ENCODE measurements at regions not wholly inside any gene's neighbourhood (a gene's known extent, or its start where the extent isn't known, plus 50 kb on each side); places are given as distances from the start of the nearest gene placed in this dataset.
"Not testable (repeated sequence)": the region's sequence is repeated elsewhere in the genome, so short reads cannot be mapped to it uniquely, and the experiment has no call there.

DNA sequence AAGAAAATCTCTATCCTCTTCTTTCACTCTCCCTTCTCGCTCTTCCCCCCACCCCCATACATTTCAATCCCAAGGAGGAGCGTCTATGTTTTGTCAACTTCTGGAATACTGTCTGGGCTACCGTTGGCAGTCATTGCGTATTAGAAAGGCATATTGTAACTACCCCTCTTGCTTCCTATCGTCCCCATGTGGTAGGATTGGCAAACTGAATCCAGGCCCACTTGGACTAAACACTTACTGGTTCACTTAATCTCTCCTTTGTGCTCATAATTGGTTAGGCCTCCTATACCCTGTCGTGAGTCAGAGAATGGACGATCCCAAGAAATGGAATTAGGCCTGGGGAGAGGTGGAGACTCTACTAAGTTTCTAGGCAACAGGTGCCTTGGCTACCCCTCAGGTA, 68.8 kb upstream of the SLC8A3 start:
- Mint-ChIP-seq H3K27me3 (ENCODE audit: low read depth) (peaks cover 27% of the 10 kb centered on the region), H3K27ac (ENCODE audit: unreplicated experiment) (no peak overlapping the region), H3K4me3 (ENCODE audit: unreplicated experiment) (no peak overlapping the region), H3K4me1 (ENCODE audit: low read depth) (peaks cover 4% of the 10 kb centered on the region), H3K9me3 (ENCODE audit: low read depth) (no peaks in the 10 kb centered on the region), H3K36me3 (ENCODE audit: low read depth) (no peaks in the 10 kb centered on the region)
- TF ChIP-seq, protein P1, sequence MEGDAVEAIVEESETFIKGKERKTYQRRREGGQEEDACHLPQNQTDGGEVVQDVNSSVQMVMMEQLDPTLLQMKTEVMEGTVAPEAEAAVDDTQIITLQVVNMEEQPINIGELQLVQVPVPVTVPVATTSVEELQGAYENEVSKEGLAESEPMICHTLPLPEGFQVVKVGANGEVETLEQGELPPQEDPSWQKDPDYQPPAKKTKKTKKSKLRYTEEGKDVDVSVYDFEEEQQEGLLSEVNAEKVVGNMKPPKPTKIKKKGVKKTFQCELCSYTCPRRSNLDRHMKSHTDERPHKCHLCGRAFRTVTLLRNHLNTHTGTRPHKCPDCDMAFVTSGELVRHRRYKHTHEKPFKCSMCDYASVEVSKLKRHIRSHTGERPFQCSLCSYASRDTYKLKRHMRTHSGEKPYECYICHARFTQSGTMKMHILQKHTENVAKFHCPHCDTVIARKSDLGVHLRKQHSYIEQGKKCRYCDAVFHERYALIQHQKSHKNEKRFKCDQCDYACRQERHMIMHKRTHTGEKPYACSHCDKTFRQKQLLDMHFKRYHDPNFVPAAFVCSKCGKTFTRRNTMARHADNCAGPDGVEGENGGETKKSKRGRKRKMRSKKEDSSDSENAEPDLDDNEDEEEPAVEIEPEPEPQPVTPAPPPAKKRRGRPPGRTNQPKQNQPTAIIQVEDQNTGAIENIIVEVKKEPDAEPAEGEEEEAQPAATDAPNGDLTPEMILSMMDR (IDR thresholded peaks at IDR 0.05): peak; percentile 25
- no peak for DNase-seq (ENCODE audit: low spot score)

DNA sequence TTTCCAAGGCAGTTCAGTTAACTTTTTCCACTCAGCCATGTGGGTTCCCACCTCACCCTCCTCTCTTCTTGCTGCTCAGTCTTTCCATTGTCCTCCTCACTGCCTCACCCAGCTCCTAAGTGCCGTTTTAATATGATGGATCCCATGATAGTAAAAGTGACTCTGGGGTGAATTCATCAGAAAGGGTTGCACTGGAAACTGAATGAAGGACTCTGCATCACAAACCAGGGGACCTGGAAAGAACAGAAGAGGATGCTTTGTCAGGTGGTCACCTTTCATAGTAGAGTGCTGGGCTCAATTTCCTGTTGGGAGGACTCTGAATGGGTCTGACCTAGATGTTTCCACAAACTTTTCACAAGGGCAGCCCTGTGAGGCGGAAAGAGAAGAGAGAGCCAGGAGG, 67.8 kb upstream of the SLC8A3 start:
- H3K36me3 Mint-ChIP-seq (ENCODE audit: low read depth): no peaks in the 10 kb centered on the region
- H3K27me3 Mint-ChIP-seq (ENCODE audit: low read depth): peaks cover 31% of the 10 kb centered on the region
- no peaks in the 10 kb centered on the region for H3K9me3 Mint-ChIP-seq (ENCODE audit: low read depth)
- H3K4me3 Mint-ChIP-seq (ENCODE audit: unreplicated experiment): no peak overlapping the region
- no peak for DNase-seq (ENCODE audit: low spot score)
- no peak overlapping the region for H3K27ac Mint-ChIP-seq (ENCODE audit: unreplicated experiment)
- peaks cover 4% of the 10 kb centered on the region for H3K4me1 Mint-ChIP-seq (ENCODE audit: low read depth)
- TF ChIP-seq, protein P1 (IDR thresholded peaks at IDR 0.05): no peak

DNA sequence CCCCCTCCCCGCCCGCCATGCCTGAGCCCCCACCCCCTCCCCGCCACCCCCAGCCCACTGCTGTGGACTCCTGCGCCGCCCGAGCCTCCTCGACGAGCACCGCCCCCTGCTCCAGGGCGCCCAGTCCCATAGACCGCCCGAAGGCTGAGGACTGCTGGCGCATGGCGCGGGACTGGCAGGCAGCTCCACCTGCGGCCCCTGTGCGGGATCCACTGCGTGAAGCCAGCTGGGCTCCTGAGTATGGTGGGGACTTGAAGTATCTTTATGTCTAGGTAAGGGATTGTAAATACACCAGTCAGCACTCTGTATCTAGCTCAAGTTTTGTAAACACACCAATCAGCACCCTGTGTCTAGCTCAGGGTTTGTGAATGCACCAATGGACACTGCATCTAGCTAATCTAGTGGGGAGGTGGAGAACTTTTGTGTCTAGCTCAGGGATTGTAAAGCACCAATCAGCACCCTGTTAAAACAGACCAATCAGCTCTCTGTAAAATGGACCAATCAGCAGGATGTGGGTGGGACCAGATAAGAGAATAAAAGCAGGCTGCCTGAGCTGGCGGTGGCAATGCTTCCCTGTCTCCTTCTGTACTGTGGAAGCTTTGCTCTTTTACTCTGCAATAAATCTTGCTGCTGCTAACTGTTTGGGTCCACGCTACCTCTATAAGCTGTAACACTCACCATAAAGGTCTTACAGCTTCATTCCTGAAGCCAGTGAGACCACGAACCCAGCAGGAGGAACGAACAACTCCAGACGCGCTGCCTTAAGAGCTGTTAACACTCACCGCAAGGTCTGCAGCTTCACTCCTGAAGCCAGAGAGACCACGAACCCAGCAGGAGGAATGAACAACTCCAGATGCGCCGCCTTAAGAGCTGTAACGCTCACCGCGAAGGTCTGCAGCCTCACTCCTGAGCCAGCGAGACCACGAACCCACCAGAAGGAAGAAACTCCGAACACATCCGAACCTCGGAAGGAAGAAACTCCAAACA, 66.6 kb upstream of the SLC8A3 start:
- not testable (repeated sequence) for H3K4me1 Mint-ChIP-seq (ENCODE audit: low read depth); H3K9me3 Mint-ChIP-seq (ENCODE audit: low read depth); H3K27ac Mint-ChIP-seq (ENCODE audit: unreplicated experiment); H3K36me3 Mint-ChIP-seq (ENCODE audit: low read depth); DNase-seq (ENCODE audit: low spot score)
- H3K4me3 Mint-ChIP-seq (ENCODE audit: unreplicated experiment): peak overlapping the region; percentile 51
- peaks cover 38% of the 10 kb centered on the region for H3K27me3 Mint-ChIP-seq (ENCODE audit: low read depth)

DNA sequence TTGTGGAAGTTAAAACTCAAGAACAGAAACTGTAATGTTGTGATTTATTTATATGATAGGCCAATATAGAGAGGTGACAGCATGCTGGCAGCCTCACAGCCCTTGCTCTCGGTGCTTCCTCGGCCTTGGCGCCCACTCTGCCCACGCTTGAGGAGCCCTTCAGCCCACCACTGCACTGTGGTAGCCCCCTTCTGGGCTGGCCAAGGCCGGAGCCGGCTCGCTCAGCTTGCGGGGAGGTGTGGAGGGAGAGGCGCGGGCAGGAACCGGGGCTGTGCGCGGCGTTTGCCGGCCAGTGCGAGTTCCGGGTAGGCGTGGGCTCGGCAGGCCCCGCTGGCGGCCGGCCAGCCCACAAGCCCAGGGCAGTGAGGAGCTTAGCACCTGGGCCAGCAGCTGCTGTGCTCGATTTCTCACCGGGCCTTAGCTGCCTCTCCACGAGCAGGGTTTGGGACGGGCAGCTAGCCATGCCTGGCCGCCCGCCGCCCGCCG, 65.8 kb upstream of the SLC8A3 start:
- Mint-ChIP-seq H3K4me1 (ENCODE audit: low read depth) (peaks cover 4% of the 10 kb centered on the region), H3K36me3 (ENCODE audit: low read depth) (no peaks in the 10 kb centered on the region), H3K4me3 (ENCODE audit: unreplicated experiment) (peak overlapping the region; percentile 53), H3K27me3 (ENCODE audit: low read depth) (peaks cover 45% of the 10 kb centered on the region), H3K9me3 (ENCODE audit: low read depth) (no peaks in the 10 kb centered on the region), H3K27ac (ENCODE audit: unreplicated experiment) (no peak overlapping the region)
- DNase-seq (ENCODE audit: low spot score): no peak
- TF ChIP-seq, protein P1 (IDR thresholded peaks at IDR 0.05): no peak

DNA sequence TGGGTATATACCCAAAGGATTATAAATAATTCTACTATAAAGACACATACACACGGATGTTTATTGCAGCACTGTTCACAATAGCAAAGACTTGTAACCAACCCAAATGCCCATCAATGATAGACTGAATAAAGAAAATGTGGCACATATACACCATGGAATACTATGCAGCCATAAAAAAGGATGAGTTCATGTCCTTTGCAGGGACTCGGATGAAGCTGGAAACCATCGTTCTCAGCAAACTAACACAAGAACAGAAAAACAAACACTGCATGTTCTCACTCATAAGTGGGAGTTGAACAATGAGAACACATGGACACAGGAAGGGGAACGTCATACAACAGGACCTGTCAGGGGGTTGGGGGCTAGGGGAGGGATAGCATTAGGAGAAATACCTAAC, 64.8 kb upstream of the SLC8A3 start:
- H3K36me3 Mint-ChIP-seq (ENCODE audit: low read depth); H3K4me3 Mint-ChIP-seq (ENCODE audit: unreplicated experiment); H3K4me1 Mint-ChIP-seq (ENCODE audit: low read depth); H3K27ac Mint-ChIP-seq (ENCODE audit: unreplicated experiment); H3K9me3 Mint-ChIP-seq (ENCODE audit: low read depth); DNase-seq (ENCODE audit: low spot score): not testable (repeated sequence)
- H3K27me3 Mint-ChIP-seq (ENCODE audit: low read depth): peaks cover 41% of the 10 kb centered on the region

DNA sequence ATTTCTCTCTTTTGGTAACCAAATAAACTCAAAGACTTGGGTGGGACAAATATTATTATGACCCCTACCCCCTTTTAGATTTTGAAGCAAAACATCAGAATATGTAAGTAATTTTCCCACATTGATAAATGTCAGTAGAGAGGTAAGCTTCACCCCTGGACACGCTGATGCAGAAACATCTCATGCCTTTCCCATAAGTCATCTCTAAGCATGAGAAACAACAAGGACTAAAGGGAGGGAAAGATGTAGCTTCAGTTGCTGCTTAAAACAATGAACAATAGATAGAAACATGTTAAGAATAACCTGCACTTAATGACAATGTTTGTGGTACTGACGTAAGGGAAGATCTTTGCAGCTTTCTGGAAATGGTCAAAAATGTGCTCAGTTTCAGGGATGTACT, 56.3 kb upstream of the SLC8A3 start:
- Mint-ChIP-seq H3K4me1 (ENCODE audit: low read depth) (no peaks in the 10 kb centered on the region), H3K27ac (ENCODE audit: unreplicated experiment) (no peak overlapping the region), H3K27me3 (ENCODE audit: low read depth) (peaks cover 32% of the 10 kb centered on the region), H3K9me3 (ENCODE audit: low read depth) (peaks cover 9% of the 10 kb centered on the region), H3K36me3 (ENCODE audit: low read depth) (no peaks in the 10 kb centered on the region), H3K4me3 (ENCODE audit: unreplicated experiment) (no peak overlapping the region)
- DNase-seq (ENCODE audit: low spot score): no peak
- TF ChIP-seq, protein P1 (IDR thresholded peaks at IDR 0.05): no peak
